SHP77 treated with DMSO at 0.1 percent for 48 hours (cell line): ENCODE measurements at regions not wholly inside any gene's neighbourhood (a gene's known extent, or its start where the extent isn't known, plus 50 kb on each side); places are given as distances from the start of the nearest gene placed in this dataset.

Experiments used
- DNase-seq: peaks from one replicate; lab custom pipeline; 2025; lab: John Stamatoyannopoulos, UW

GRCh38 chr1:30638086-30638485 lies 85.3 kb downstream of the MATN1 start:
- DNase-seq = no peak

- no peak for DNase-seq
These were observed 86.0 kb downstream of the MATN1 start for GRCh38 chr1:30637183-30637980.

- DNase-seq = no peak
These were observed 86.8 kb downstream of the MATN1 start for GRCh38 chr1:30636621-30637020.

- DNase-seq = no peak
These were observed 87.9 kb downstream of the MATN1 start for GRCh38 chr1:30635391-30635975.

GRCh38 chr1:30634507-30634906 lies 88.9 kb downstream of the MATN1 start:
- no peak for DNase-seq

- no peak for DNase-seq
These were observed 90.1 kb downstream of the MATN1 start for GRCh38 chr1:30633294-30633693.

- no peak for DNase-seq
These were observed 90.9 kb downstream of the MATN1 start for GRCh38 chr1:30632481-30632880.

- DNase-seq = no peak
These were observed 91.7 kb downstream of the MATN1 start for GRCh38 chr1:30631700-30632099.

GRCh38 chr1:30629501-30629900 lies 93.9 kb downstream of the MATN1 start:
- DNase-seq = no peak

- DNase-seq = no peak
These were observed 95.4 kb downstream of the MATN1 start for GRCh38 chr1:30627994-30628393.

GRCh38 chr1:30627206-30627605 lies 96.2 kb downstream of the MATN1 start:
- no peak for DNase-seq

- no peak for DNase-seq
These were observed 100.0 kb downstream of the MATN1 start for GRCh38 chr1:30623431-30623830.

- DNase-seq = no peak
These were observed 103.8 kb downstream of the MATN1 start for GRCh38 chr1:30619619-30620018.

GRCh38 chr1:30618335-30618747 lies 105.0 kb downstream of the MATN1 start:
- no peak for DNase-seq

- no peak for DNase-seq
These were observed 106.6 kb downstream of the MATN1 start for GRCh38 chr1:30616759-30617158.

- DNase-seq = no peak
These were observed 107.4 kb downstream of the MATN1 start for GRCh38 chr1:30615816-30616590.

- DNase-seq = no peak
These were observed 108.1 kb downstream of the MATN1 start for GRCh38 chr1:30615076-30615795.

- no peak for DNase-seq
These were observed 110.2 kb downstream of the MATN1 start for GRCh38 chr1:30613188-30613587.

- no peak for DNase-seq
These were observed 110.8 kb downstream of the MATN1 start for GRCh38 chr1:30612536-30613065.

GRCh38 chr1:30611741-30612309 lies 111.6 kb downstream of the MATN1 start:
- no peak for DNase-seq

GRCh38 chr1:30610917-30611316 lies 112.5 kb downstream of the MATN1 start:
- no peak for DNase-seq

GRCh38 chr1:30609999-30610345 lies 113.4 kb downstream of the MATN1 start:
- DNase-seq = no peak
